ENCODE measurements at regions not wholly inside any gene's neighbourhood (a gene's known extent, or its start where the extent isn't known, plus 50 kb on each side); places are given as distances from the start of the nearest gene placed in this dataset.

- ChIA-PET CTCF (no interaction called here), POLR2A (no interaction called here)
- TF ChIP-seq, protein P1, sequence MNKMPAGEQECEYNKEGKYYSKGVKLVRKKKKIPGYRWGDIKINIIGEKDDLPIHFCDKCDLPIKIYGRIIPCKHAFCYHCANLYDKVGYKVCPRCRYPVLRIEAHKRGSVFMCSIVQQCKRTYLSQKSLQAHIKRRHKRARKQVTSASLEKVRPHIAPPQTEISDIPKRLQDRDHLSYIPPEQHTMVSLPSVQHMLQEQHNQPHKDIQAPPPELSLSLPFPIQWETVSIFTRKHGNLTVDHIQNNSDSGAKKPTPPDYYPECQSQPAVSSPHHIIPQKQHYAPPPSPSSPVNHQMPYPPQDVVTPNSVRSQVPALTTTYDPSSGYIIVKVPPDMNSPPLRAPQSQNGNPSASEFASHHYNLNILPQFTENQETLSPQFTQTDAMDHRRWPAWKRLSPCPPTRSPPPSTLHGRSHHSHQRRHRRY (tag by site-specific recombination; IDR thresholded peaks at IDR 0.05), result no peak
- TF ChIP-seq ZNF621 (tag by site-specific recombination; IDR thresholded peaks at IDR 0.05) (no peak), ZNF548 (tag by site-specific recombination; IDR thresholded peaks at IDR 0.05) (no peak), OVOL3 (tag by site-specific recombination; IDR thresholded peaks at IDR 0.05) (no peak), ZNF239 (tag by site-specific recombination; IDR thresholded peaks at IDR 0.05) (no peak), ZNF274 (IDR thresholded peaks at IDR 0.05; ENCODE audit: low read length) (no peak), ZNF274 (tag by site-specific recombination; IDR thresholded peaks at IDR 0.05; ENCODE audit: borderline replicate concordance) (no peak), ZNF529 (tag by site-specific recombination; IDR thresholded peaks at IDR 0.05; ENCODE audit: insufficient replicate concordance) (no peak), ZBTB10 (tag by site-specific recombination; IDR thresholded peaks at IDR 0.05) (no peak)
- H3K4me3 ChIP-seq (ENCODE audit: low read depth, low read length), result no peak overlapping the region
- H3K4me1 ChIP-seq (ENCODE audit: control insufficient read depth, insufficient read depth, low read length), result no peaks in the 10 kb centered on the region
- H3K9me3 ChIP-seq (ENCODE audit: control insufficient read depth, insufficient read depth, low read depth, low read length), result no peaks in the 10 kb centered on the region
- no peaks in the 10 kb centered on the region for H3K36me3 ChIP-seq (ENCODE audit: control insufficient read depth in 2 of 2, insufficient read depth in 1 of 2, low read length in 2 of 2)
- no peak overlapping the region for H3K27ac ChIP-seq (ENCODE audit: extremely low read depth, low read depth, low read length)
Observed at GRCh38 chrX:6640727-6641126, 105.8 kb upstream of the VCX3A start.

DNA sequence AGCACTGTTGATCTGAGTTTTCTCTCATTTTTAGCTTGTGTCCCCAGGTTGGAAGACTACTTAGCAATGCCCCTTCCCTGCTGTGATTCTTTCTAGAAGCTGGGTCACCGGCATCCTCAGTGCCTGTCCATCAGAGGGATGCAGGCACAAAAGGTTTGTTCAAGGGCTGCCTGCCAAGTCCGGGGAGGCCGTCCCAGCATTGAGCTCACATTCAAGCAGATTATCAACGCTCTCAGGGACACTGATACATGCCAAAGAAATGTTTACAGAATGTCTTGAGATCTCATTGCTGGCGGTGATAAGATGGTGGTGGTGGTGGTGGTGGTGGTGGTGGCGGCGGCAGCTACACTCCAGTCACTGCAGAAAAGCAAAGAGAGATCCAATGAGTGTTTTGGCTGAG is 79.6 kb upstream of the VCX3A start:
- Histone ChIP-seq H3K4me1 (ENCODE audit: control insufficient read depth, insufficient read depth, low read length) (no peaks in the 10 kb centered on the region), H3K27ac (ENCODE audit: extremely low read depth, low read depth, low read length) (no peak overlapping the region), H3K4me3 (ENCODE audit: low read depth, low read length) (no peak overlapping the region), H3K9me3 (ENCODE audit: control insufficient read depth, insufficient read depth, low read depth, low read length) (no peaks in the 10 kb centered on the region), H3K36me3 (ENCODE audit: control insufficient read depth in 2 of 2, insufficient read depth in 1 of 2, low read length in 2 of 2) (no peaks in the 10 kb centered on the region)
- no peak for TF ChIP-seq ZNF148 (tag by site-specific recombination; IDR thresholded peaks at IDR 0.05; ENCODE audit: borderline replicate concordance)
- TF ChIP-seq ZNF701 (tag by site-specific recombination; IDR thresholded peaks at IDR 0.05), result no peak
- no peak for TF ChIP-seq KLF17 (tag by site-specific recombination; IDR thresholded peaks at IDR 0.05)
- no peak for TF ChIP-seq REST (tag by site-specific recombination; IDR thresholded peaks at IDR 0.05)
- TF ChIP-seq ZNF624 (tag by site-specific recombination; IDR thresholded peaks at IDR 0.05), result no peak
- no peak for TF ChIP-seq ZNF404 (tag by site-specific recombination; IDR thresholded peaks at IDR 0.05)
- TF ChIP-seq ZNF324 (tag by site-specific recombination; IDR thresholded peaks at IDR 0.05), result no peak
- no peak for TF ChIP-seq GLI4 (tag by site-specific recombination; IDR thresholded peaks at IDR 0.05)
- TF ChIP-seq, protein P2, sequence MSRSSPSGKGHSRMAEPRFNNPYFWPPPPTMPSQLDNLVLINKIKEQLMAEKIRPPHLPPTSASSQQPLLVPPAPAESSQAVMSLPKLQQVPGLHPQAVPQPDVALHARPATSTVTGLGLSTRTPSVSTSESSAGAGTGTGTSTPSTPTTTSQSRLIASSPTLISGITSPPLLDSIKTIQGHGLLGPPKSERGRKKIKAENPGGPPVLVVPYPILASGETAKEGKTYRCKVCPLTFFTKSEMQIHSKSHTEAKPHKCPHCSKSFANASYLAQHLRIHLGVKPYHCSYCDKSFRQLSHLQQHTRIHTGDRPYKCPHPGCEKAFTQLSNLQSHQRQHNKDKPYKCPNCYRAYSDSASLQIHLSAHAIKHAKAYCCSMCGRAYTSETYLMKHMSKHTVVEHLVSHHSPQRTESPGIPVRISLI (tag by site-specific recombination; IDR thresholded peaks at IDR 0.05), result no peak
- TF ChIP-seq ZBTB48 (tag by site-specific recombination; IDR thresholded peaks at IDR 0.05), result no peak
- no peak for TF ChIP-seq ZNF837 (tag by site-specific recombination; IDR thresholded peaks at IDR 0.05)
- no peak for TF ChIP-seq ZNF76 (tag by site-specific recombination; IDR thresholded peaks at IDR 0.05; ENCODE audit: borderline replicate concordance, low read depth)
- TF ChIP-seq ZNF629 (tag by site-specific recombination; IDR thresholded peaks at IDR 0.05), result no peak
- no peak for TF ChIP-seq ZNF670 (tag by site-specific recombination; IDR thresholded peaks at IDR 0.05; ENCODE audit: low read depth)
- TF ChIP-seq SCRT1 (tag by site-specific recombination; IDR thresholded peaks at IDR 0.05; ENCODE audit: borderline replicate concordance), result no peak
- no peak for TF ChIP-seq ZNF114 (tag by site-specific recombination; IDR thresholded peaks at IDR 0.05)
- ChIA-PET POLR2A (no interaction called here), CTCF (interaction anchor here (0.6 kb wide), 1 partner anchor 904 kb away, joined by 3 read pairs; no protein-coding TSS in a partner anchor)
